Right lobe of liver (tissue), 6 donors: ENCODE measurements at regions not wholly inside any gene's neighbourhood (a gene's known extent, or its start where the extent isn't known, plus 50 kb on each side); places are given as distances from the start of the nearest gene placed in this dataset.

Experiments used
- ATAC-seq, 4 donors: fragments of 200-7000 bp; cut with Tn5 transposase; one replicate each; pipeline ENCODE4 v1.9.1; 2020; ENCODE audit warnings: mild to moderate bottlenecking in 4 of 4, moderate library complexity in 4 of 4
- DNase-seq, 3 donors: peaks; one replicate each; pipeline ENCODE4 v3.0.0-alpha.2; 2020
- H3K27ac ChIP-seq, 3 donors: fragments of 200-600 bp; one replicate each; pipeline ENCODE4 v1.8.0; 2022
- H3K27me3 ChIP-seq, 2 donors: fragments of 200-600 bp; one replicate each; pipeline ENCODE4 v1.8.0; 2022
- H3K36me3 ChIP-seq, 4 donors: fragments of 200-600 bp; sonication (generic) in 1 of 4; one replicate each; pipeline versions ENCODE4 v1.5.1 to v1.8.0; 2017 to 2022; ENCODE audit warnings: control low read depth in 1 of 4
- H3K4me1 ChIP-seq, 4 donors: fragments of 200-600 bp; sonication (generic) in 1 of 4; one replicate each; pipeline versions ENCODE4 v1.5.1 to v1.8.0; 2017 to 2022; ENCODE audit warnings: control low read depth in 1 of 4
- H3K4me3 ChIP-seq, 3 donors: fragments of 200-600 bp; one replicate each; pipeline ENCODE4 v1.8.0; 2022
- H3K9me3 ChIP-seq, 4 donors: fragments of 200-600 bp; sonication (generic) in 1 of 4; one replicate each; pipeline versions ENCODE4 v1.5.1 to v1.8.0; 2017 to 2022; ENCODE audit warnings: control low read depth in 1 of 4
- POLR2A ChIP-seq: fragments of 450-650 bp; IDR thresholded peaks from one replicate; pipeline ENCODE4 v1.6.1; 2017; ENCODE audit warnings: antibody characterized with exemption, mild to moderate bottlenecking
- WGBS: methylation state at CpG from one replicate; pipeline ENCODE4 v1.1.6; 2018; ENCODE audit warnings: low coverage, low lambda C conversion rate; ENCODE audit not compliant: insufficient coverage; ENCODE audit errors: missing lambda C conversion rate; 5-methylcytosine and 5-hydroxymethylcytosine counted together
- intact Hi-C, 2 donors: fragments of 100-400 bp; cut with DNase I; formaldehyde crosslinking; loops; one replicate each; pipeline versions ENCODE4 v1.11.2 to v1.14.1; 2022
- TF ChIP-seq, protein P1 (sequence below), 4 donors: fragments of 200-600 bp in 3 of 4; fragments of 450-650 bp in 1 of 4; IDR thresholded peaks; one replicate each; pipeline versions ENCODE4 v1.5.1 to v1.8.0; 2016 to 2022; ENCODE audit warnings: antibody characterized with exemption in 4 of 4, mild to moderate bottlenecking in 2 of 4
- donor health status: DM: no; HTN: yes; CAD: no.
- donor health status: DM: no; HTN: no; CAD: no.
- donor health status: DM: no; HTN: no; CAD: no.
- donor health status: DM: no; HTN: yes; CAD: no.
- donor health status: DM: no; HTN: yes; CAD: no.

DNA sequence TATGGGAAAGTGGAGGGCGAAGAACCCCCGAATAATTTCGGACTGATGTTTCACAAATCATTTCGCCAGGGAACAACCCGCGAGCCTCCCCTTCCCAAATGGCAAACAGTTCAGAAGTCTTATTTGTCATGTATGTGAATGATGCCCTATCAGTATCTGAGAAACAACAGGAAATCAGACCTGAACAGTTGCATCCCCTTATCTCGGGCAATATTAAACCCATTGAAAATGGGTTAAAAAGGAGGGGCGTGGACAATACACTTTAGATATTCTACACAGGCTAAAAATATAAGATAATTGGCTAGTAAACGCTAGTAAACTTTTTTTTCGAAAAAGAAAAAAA is 1003.3 kb upstream of the NR2F2 start:
- H3K4me3 ChIP-seq = peak overlapping the region; percentile 18 to 42 (median 35)
- no peak for DNase-seq
- WGBS = 25% methylated on average over 10 of the region's 10 CpGs

DNA sequence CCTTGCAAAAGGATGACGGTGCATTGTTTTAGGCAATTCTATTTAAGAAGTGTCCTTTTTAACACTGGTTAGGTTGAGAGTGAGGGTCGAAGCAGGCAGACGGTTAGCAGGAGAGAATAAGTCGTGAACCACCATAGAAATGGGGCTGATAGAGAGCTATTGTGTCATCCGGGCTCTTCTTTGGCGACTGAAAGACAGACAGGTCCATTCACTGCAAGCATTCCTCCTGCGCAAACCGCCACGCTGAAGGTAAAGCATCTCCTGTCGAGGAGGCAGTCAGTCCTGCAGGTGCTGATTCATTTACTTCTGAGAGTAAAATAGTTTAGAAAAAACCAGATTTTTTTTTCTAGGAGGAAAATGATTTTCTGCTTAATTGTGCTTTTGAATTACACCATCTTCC is 1002.8 kb upstream of the NR2F2 start:
- TF ChIP-seq, protein P1, sequence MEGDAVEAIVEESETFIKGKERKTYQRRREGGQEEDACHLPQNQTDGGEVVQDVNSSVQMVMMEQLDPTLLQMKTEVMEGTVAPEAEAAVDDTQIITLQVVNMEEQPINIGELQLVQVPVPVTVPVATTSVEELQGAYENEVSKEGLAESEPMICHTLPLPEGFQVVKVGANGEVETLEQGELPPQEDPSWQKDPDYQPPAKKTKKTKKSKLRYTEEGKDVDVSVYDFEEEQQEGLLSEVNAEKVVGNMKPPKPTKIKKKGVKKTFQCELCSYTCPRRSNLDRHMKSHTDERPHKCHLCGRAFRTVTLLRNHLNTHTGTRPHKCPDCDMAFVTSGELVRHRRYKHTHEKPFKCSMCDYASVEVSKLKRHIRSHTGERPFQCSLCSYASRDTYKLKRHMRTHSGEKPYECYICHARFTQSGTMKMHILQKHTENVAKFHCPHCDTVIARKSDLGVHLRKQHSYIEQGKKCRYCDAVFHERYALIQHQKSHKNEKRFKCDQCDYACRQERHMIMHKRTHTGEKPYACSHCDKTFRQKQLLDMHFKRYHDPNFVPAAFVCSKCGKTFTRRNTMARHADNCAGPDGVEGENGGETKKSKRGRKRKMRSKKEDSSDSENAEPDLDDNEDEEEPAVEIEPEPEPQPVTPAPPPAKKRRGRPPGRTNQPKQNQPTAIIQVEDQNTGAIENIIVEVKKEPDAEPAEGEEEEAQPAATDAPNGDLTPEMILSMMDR (IDR thresholded peaks at IDR 0.05) = no peak
- TF ChIP-seq POLR2A = no peak
- no peaks in the 10 kb centered on the region for H3K36me3 ChIP-seq
- no peaks in the 10 kb centered on the region for H3K27me3 ChIP-seq
- intact Hi-C loops = no loop called here
- H3K27ac ChIP-seq = peak overlapping the region; percentile 67 to 86 (median 80)
- ATAC-seq = peak in 1 of 4 donors; percentile 29
- H3K4me1 ChIP-seq = no peaks in the 10 kb centered on the region
- H3K4me3 ChIP-seq = no peak overlapping the region
- 28% methylated on average over 10 of the region's 10 CpGs for WGBS
- no peaks in the 10 kb centered on the region for H3K9me3 ChIP-seq
- DNase-seq = no peak

More for the DNA sequence above, 1003.3 kb upstream of the NR2F2 start:
- no peaks in the 10 kb centered on the region for H3K27me3 ChIP-seq
- no peak for TF ChIP-seq POLR2A
- TF ChIP-seq, protein P1 (IDR thresholded peaks at IDR 0.05) = no peak
- H3K9me3 ChIP-seq = no peaks in the 10 kb centered on the region
- intact Hi-C loops = no loop called here
- no peak for ATAC-seq
- H3K36me3 ChIP-seq = no peaks in the 10 kb centered on the region
- no peaks in the 10 kb centered on the region for H3K4me1 ChIP-seq
- peak overlapping the region; percentile 67 to 86 (median 80) for H3K27ac ChIP-seq

DNA sequence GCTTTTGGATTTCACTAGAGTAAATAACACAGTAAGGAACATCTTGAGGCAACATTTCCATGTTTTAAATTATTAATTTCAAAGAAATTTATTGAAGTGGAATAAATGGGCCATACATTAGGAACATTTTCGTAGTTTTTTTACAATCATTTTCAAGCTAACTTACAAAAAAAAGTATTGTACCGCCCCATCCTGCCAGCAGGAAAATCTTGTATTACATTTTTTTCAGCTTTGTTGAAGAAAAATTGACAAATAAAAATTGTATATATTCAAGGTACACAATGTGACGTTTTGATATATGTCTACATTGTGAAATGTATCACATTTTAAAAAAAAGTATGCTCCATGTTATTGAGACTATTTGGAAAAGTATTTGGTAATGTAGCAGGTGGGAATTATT is 1001.9 kb upstream of the NR2F2 start:
- H3K36me3 ChIP-seq = no peaks in the 10 kb centered on the region
- no peaks in the 10 kb centered on the region for H3K27me3 ChIP-seq
- DNase-seq (no peak), ATAC-seq (no peak)
- H3K4me1 ChIP-seq = no peaks in the 10 kb centered on the region
- 29% methylated on average over 3 of the region's 3 CpGs for WGBS
- TF ChIP-seq POLR2A = no peak
- TF ChIP-seq, protein P1 (IDR thresholded peaks at IDR 0.05) = no peak
- intact Hi-C loops = no loop called here
- no peak overlapping the region for H3K4me3 ChIP-seq
- peak overlapping the region; percentile 67 to 86 (median 80) for H3K27ac ChIP-seq
- H3K9me3 ChIP-seq = no peaks in the 10 kb centered on the region

GRCh38 chr15:95329362-95329761 is 1001.1 kb upstream of the NR2F2 start:
- DNase-seq = no peak
- Histone ChIP-seq H3K36me3 (no peaks in the 10 kb centered on the region), H3K4me1 (no peaks in the 10 kb centered on the region), H3K27me3 (no peaks in the 10 kb centered on the region), H3K27ac (peak overlapping the region; percentile 67 to 86 (median 80)), H3K9me3 (no peaks in the 10 kb centered on the region), H3K4me3 (peak overlapping the region in 1 of 3 donors; percentile 10)
- ATAC-seq = peak in 1 of 4 donors; percentile 18
- no peak for TF ChIP-seq POLR2A
- TF ChIP-seq, protein P1 (IDR thresholded peaks at IDR 0.05) = no peak
- WGBS = 46% methylated on average over 8 of the region's 8 CpGs
- intact Hi-C loops = no loop called here

DNA sequence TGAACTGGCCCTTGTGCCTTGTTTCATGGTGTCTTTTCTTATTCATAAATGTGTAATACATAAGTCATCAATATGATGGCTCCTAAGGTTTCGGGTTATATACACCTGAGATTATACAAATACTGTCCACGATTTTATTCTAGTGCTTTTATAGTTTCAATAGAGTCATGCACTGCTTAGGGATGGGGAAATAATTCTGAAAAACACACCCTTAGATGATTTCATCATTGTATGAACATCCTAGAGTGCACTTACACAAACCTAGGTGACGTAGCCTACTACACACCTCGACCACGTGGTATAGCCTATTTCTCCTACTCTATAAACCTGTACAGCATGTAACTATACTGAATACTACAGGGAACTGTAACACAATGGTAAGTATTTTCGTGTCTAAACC is 988.8 kb upstream of the NR2F2 start:
- intact Hi-C loops = no loop called here
- H3K4me3 ChIP-seq = no peak overlapping the region
- WGBS = 50% methylated on average over 6 of the region's 6 CpGs
- H3K27me3 ChIP-seq = no peaks in the 10 kb centered on the region
- H3K4me1 ChIP-seq = no peaks in the 10 kb centered on the region
- no peaks in the 10 kb centered on the region for H3K9me3 ChIP-seq
- DNase-seq = no peak
- H3K36me3 ChIP-seq = no peaks in the 10 kb centered on the region
- TF ChIP-seq, protein P1 (IDR thresholded peaks at IDR 0.05) = no peak
- TF ChIP-seq POLR2A = no peak
- no peak for ATAC-seq
- no peak overlapping the region for H3K27ac ChIP-seq
